Osteocyte (in vitro differentiated cells): ENCODE measurements at regions not wholly inside any gene's neighbourhood (a gene's known extent, or its start where the extent isn't known, plus 50 kb on each side); places are given as distances from the start of the nearest gene placed in this dataset.

Experiments
- DNase-seq: peaks from one replicate; pipeline ENCODE4 v3.0.0; 2021; ENCODE audit warnings: mixed read lengths; ENCODE audit not compliant: unreplicated experiment; ENCODE audit errors: extremely low spot score
- H3K27ac Mint-ChIP-seq: one replicate; pipeline ENCODE4 v1.8.0; 2021; ENCODE audit warnings: mild to moderate bottlenecking, mixed read lengths; ENCODE audit not compliant: unreplicated experiment
- H3K27me3 Mint-ChIP-seq: one replicate; pipeline ENCODE4 v1.8.0; 2021; ENCODE audit warnings: mixed read lengths; ENCODE audit not compliant: unreplicated experiment
- H3K36me3 Mint-ChIP-seq: one replicate; pipeline ENCODE4 v1.8.0; 2021; ENCODE audit warnings: mixed read lengths; ENCODE audit not compliant: unreplicated experiment
- H3K4me1 Mint-ChIP-seq: one replicate; pipeline ENCODE4 v1.8.0; 2021; ENCODE audit warnings: mixed read lengths; ENCODE audit not compliant: unreplicated experiment
- H3K4me3 Mint-ChIP-seq: one replicate; pipeline ENCODE4 v1.8.0; 2021; ENCODE audit warnings: mild to moderate bottlenecking, moderate library complexity, mixed read lengths; ENCODE audit not compliant: unreplicated experiment
- H3K9me3 Mint-ChIP-seq: one replicate; pipeline ENCODE4 v1.8.0; 2021; ENCODE audit warnings: mixed read lengths; ENCODE audit not compliant: unreplicated experiment
- CTCF ChIP-seq: fragments of 200-600 bp; sonication (generic); IDR thresholded peaks from 2 replicates; pipeline ENCODE4 v1.5.0; 2021; ENCODE audit warnings: antibody characterized with exemption, mild to moderate bottlenecking, moderate library complexity

- DNase-seq = no peak
- no peak for TF ChIP-seq CTCF
- H3K27ac Mint-ChIP-seq = no peak overlapping the region
- peaks cover 5% of the 10 kb centered on the region for H3K9me3 Mint-ChIP-seq
- no peak overlapping the region for H3K4me3 Mint-ChIP-seq
- no peaks in the 10 kb centered on the region for H3K36me3 Mint-ChIP-seq
- H3K27me3 Mint-ChIP-seq = no peaks in the 10 kb centered on the region
- H3K4me1 Mint-ChIP-seq = no peaks in the 10 kb centered on the region
These were observed 808.1 kb upstream of the USP15 start for GRCh38 chr12:61452076-61452475.

GRCh38 chr12:61487728-61488127 is 772.5 kb upstream of the USP15 start:
- Mint-ChIP-seq H3K4me3 (no peak overlapping the region), H3K9me3 (peaks cover 24% of the 10 kb centered on the region), H3K4me1 (no peaks in the 10 kb centered on the region), H3K27me3 (no peaks in the 10 kb centered on the region), H3K27ac (no peak overlapping the region), H3K36me3 (no peaks in the 10 kb centered on the region)
- no peak for TF ChIP-seq CTCF
- no peak for DNase-seq

GRCh38 chr12:61490526-61491498 is 769.4 kb upstream of the USP15 start:
- Mint-ChIP-seq H3K36me3 (no peaks in the 10 kb centered on the region), H3K27me3 (no peaks in the 10 kb centered on the region), H3K27ac (no peak overlapping the region), H3K4me3 (no peak overlapping the region), H3K4me1 (no peaks in the 10 kb centered on the region), H3K9me3 (no peaks in the 10 kb centered on the region)
- no peak for DNase-seq
- no peak for TF ChIP-seq CTCF

- no peaks in the 10 kb centered on the region for H3K36me3 Mint-ChIP-seq
- H3K9me3 Mint-ChIP-seq = peaks cover 7% of the 10 kb centered on the region
- H3K4me3 Mint-ChIP-seq = no peak overlapping the region
- H3K27ac Mint-ChIP-seq = no peak overlapping the region
- TF ChIP-seq CTCF = no peak
- no peaks in the 10 kb centered on the region for H3K27me3 Mint-ChIP-seq
- H3K4me1 Mint-ChIP-seq = no peaks in the 10 kb centered on the region
- DNase-seq = no peak
These were observed 758.0 kb upstream of the USP15 start for GRCh38 chr12:61502179-61502578.

- no peak overlapping the region for H3K4me3 Mint-ChIP-seq
- no peaks in the 10 kb centered on the region for H3K36me3 Mint-ChIP-seq
- H3K4me1 Mint-ChIP-seq = no peaks in the 10 kb centered on the region
- TF ChIP-seq CTCF = no peak
- peaks cover 7% of the 10 kb centered on the region for H3K9me3 Mint-ChIP-seq
- no peak overlapping the region for H3K27ac Mint-ChIP-seq
- no peaks in the 10 kb centered on the region for H3K27me3 Mint-ChIP-seq
- no peak for DNase-seq
These were observed 755.7 kb upstream of the USP15 start for GRCh38 chr12:61504396-61505080.
